ENCODE measurements at regions not wholly inside any gene's neighbourhood (a gene's known extent, or its start where the extent isn't known, plus 50 kb on each side); places are given as distances from the start of the nearest gene placed in this dataset.

DNA sequence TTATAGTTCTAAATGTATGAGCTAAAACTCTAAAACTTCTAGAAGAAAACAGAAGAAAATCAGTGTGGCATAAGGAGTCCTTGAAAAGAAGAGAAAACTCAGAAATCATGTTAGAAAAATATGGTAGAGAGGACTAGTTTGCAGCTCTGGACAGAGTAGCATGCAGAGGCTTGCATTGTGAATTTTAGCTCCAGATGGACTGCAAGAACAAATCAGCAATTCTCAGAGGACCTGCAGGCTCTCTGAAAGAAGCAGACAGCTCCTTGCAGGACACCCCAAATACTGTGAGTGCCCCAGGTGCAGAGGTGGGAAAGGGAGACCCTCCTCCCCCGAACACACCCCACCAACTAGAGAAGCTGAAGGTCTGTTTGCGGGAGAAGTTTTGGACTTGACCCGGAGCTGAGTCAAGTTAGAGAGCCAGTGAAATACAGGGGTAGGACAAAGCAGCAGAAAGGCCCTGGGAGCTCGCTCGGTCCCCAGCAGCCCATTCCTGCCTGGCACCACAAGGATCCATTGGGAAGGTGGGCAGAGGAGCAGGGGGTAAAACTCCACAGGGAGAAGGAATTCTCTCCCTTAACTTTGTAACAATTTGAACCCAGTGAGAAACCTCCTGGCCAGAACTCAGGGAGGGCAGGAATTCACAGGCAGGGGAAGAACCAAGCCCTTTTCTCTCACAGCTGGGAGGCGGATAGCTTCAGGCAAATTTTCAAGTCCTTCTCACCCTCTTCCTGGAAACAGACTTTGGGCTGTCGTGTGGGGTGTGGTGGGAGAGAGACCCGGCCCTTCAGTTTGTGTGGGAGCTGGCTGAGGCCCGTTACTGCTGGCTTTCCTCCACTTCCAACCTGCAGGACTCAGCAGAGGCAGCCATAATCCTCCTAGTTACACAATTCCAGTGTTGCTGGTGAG, 216.2 kb upstream of the SLC35G4 start:
- Histone ChIP-seq H3K9me3 (ENCODE audit: severe bottlenecking) (no peaks in the 10 kb centered on the region), H3K4me3 (ENCODE audit: severe bottlenecking) (no peak overlapping the region), H3K27me3 (ENCODE audit: insufficient read depth, poor library complexity, severe bottlenecking) (peaks cover 22% of the 10 kb centered on the region), H3K27ac (ENCODE audit: poor library complexity, severe bottlenecking) (no peak overlapping the region), H3K4me1 (ENCODE audit: insufficient read depth, poor library complexity, severe bottlenecking) (no peaks in the 10 kb centered on the region), H3K36me3 (ENCODE audit: low read depth) (no peaks in the 10 kb centered on the region)
- ATAC-seq (ENCODE audit: low read depth), result no peak
- DNase-seq (ENCODE audit: low spot score), result no peak
- TF ChIP-seq, protein P1, sequence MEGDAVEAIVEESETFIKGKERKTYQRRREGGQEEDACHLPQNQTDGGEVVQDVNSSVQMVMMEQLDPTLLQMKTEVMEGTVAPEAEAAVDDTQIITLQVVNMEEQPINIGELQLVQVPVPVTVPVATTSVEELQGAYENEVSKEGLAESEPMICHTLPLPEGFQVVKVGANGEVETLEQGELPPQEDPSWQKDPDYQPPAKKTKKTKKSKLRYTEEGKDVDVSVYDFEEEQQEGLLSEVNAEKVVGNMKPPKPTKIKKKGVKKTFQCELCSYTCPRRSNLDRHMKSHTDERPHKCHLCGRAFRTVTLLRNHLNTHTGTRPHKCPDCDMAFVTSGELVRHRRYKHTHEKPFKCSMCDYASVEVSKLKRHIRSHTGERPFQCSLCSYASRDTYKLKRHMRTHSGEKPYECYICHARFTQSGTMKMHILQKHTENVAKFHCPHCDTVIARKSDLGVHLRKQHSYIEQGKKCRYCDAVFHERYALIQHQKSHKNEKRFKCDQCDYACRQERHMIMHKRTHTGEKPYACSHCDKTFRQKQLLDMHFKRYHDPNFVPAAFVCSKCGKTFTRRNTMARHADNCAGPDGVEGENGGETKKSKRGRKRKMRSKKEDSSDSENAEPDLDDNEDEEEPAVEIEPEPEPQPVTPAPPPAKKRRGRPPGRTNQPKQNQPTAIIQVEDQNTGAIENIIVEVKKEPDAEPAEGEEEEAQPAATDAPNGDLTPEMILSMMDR (IDR thresholded peaks at IDR 0.05; ENCODE audit: poor library complexity, severe bottlenecking), result no peak

DNA sequence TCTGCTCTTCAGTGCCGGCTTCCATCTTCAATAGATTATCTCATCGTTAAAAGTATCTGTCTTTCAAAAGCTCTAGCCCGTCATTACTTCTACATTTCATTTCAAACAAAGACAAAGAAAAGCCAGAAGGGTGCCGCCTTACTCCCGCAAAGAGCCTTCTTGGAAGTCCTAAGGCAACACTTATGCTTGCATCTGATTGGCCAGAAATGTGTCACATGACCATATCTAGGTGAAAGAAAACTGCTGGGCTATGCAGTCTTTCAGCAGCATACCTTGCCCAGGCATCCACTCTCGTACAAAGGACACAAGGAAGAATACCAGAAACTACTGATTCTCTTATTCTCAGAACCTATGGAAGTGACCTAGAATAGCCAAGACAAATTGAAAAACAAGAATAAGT, 217.1 kb upstream of the SLC35G4 start:
- DNase-seq (ENCODE audit: low spot score) (no peak), ATAC-seq (ENCODE audit: low read depth) (no peak)
- no peaks in the 10 kb centered on the region for H3K36me3 ChIP-seq (ENCODE audit: low read depth)
- peaks cover 22% of the 10 kb centered on the region for H3K27me3 ChIP-seq (ENCODE audit: insufficient read depth, poor library complexity, severe bottlenecking)
- H3K4me1 ChIP-seq (ENCODE audit: insufficient read depth, poor library complexity, severe bottlenecking), result no peaks in the 10 kb centered on the region
- H3K27ac ChIP-seq (ENCODE audit: poor library complexity, severe bottlenecking), result no peak overlapping the region
- TF ChIP-seq, protein P1 (IDR thresholded peaks at IDR 0.05; ENCODE audit: poor library complexity, severe bottlenecking), result no peak
- H3K9me3 ChIP-seq (ENCODE audit: severe bottlenecking), result no peaks in the 10 kb centered on the region
- no peak overlapping the region for H3K4me3 ChIP-seq (ENCODE audit: severe bottlenecking)

- ATAC-seq (ENCODE audit: low read depth), result no peak
- H3K4me1 ChIP-seq (ENCODE audit: insufficient read depth, poor library complexity, severe bottlenecking), result no peaks in the 10 kb centered on the region
- no peak overlapping the region for H3K4me3 ChIP-seq (ENCODE audit: severe bottlenecking)
- no peaks in the 10 kb centered on the region for H3K9me3 ChIP-seq (ENCODE audit: severe bottlenecking)
- no peak for DNase-seq (ENCODE audit: low spot score)
- H3K27ac ChIP-seq (ENCODE audit: poor library complexity, severe bottlenecking), result no peak overlapping the region
- peaks cover 22% of the 10 kb centered on the region for H3K27me3 ChIP-seq (ENCODE audit: insufficient read depth, poor library complexity, severe bottlenecking)
- TF ChIP-seq, protein P1 (IDR thresholded peaks at IDR 0.05; ENCODE audit: poor library complexity, severe bottlenecking), result no peak
- no peaks in the 10 kb centered on the region for H3K36me3 ChIP-seq (ENCODE audit: low read depth)
Observed at GRCh38 chr18:11391661-11392060, 217.7 kb upstream of the SLC35G4 start.

- no peak overlapping the region for H3K4me3 ChIP-seq (ENCODE audit: severe bottlenecking)
- TF ChIP-seq, protein P1 (IDR thresholded peaks at IDR 0.05; ENCODE audit: poor library complexity, severe bottlenecking), result no peak
- ATAC-seq (ENCODE audit: low read depth) (no peak), DNase-seq (ENCODE audit: low spot score) (no peak)
- no peaks in the 10 kb centered on the region for H3K36me3 ChIP-seq (ENCODE audit: low read depth)
- no peak overlapping the region for H3K27ac ChIP-seq (ENCODE audit: poor library complexity, severe bottlenecking)
- no peaks in the 10 kb centered on the region for H3K9me3 ChIP-seq (ENCODE audit: severe bottlenecking)
- H3K27me3 ChIP-seq (ENCODE audit: insufficient read depth, poor library complexity, severe bottlenecking), result peaks cover 18% of the 10 kb centered on the region
- H3K4me1 ChIP-seq (ENCODE audit: insufficient read depth, poor library complexity, severe bottlenecking), result no peaks in the 10 kb centered on the region
Observed at GRCh38 chr18:11388755-11389680, 220.4 kb upstream of the SLC35G4 start.
